Activated CD8-positive, alpha-beta T cell treated with anti-CD3 and anti-CD28 coated beads, Interleukin-2, amount 10 ng/mL, durations not matched to agents 7 days and 5 days (primary cell): ENCODE measurements at regions not wholly inside any gene's neighbourhood (a gene's known extent, or its start where the extent isn't known, plus 50 kb on each side); places are given as distances from the start of the nearest gene placed in this dataset.

Experiments
- ATAC-seq: fragments of 150-1000 bp; cut with Tn5 transposase; one replicate; pipeline ENCODE4 v1.10.0; 2021; ENCODE audit warnings: moderate library complexity
- CTCF ChIA-PET: fragments of 350-600 bp; sonication (Branson Sonifier 250); formaldehyde crosslinking; loops from one replicate; lab custom pipeline; 2021; ENCODE audit warnings: antibody characterized with exemption; lab: Charles Lee
- POLR2A ChIA-PET: fragments of 350-600 bp; sonication (Branson Sonifier 250); formaldehyde crosslinking; loops from one replicate; lab custom pipeline; 2021; ENCODE audit warnings: antibody characterized with exemption; lab: Charles Lee
- DNase-seq: peaks from one replicate; pipeline ENCODE4 v3.0.0-alpha.2; 2020
- H3K27ac Mint-ChIP-seq: one replicate; pipeline ENCODE4 v1.8.0; 2021; ENCODE audit warnings: mild to moderate bottlenecking, mixed read lengths
- H3K27me3 Mint-ChIP-seq: one replicate; pipeline ENCODE4 v1.8.0; 2021; ENCODE audit warnings: low read depth, mixed read lengths
- H3K36me3 Mint-ChIP-seq: one replicate; pipeline ENCODE4 v1.8.0; 2021; ENCODE audit warnings: low read depth, mixed read lengths
- H3K4me1 Mint-ChIP-seq: one replicate; pipeline ENCODE4 v1.8.0; 2021; ENCODE audit warnings: low read depth, mixed read lengths
- H3K4me3 Mint-ChIP-seq: one replicate; pipeline ENCODE4 v1.8.0; 2021; ENCODE audit warnings: mild to moderate bottlenecking, mixed read lengths
- H3K9me3 Mint-ChIP-seq: one replicate; pipeline ENCODE4 v1.8.0; 2022; ENCODE audit warnings: mixed read lengths; ENCODE audit not compliant: insufficient read depth

GRCh38 chrX:122890729-122891128 lies 293.3 kb upstream of the GRIA3 start:
- no peaks in the 10 kb centered on the region for H3K9me3 Mint-ChIP-seq
- DNase-seq: no peak
- no peaks in the 10 kb centered on the region for H3K4me1 Mint-ChIP-seq
- no peaks in the 10 kb centered on the region for H3K36me3 Mint-ChIP-seq
- ATAC-seq: no peak
- H3K27ac Mint-ChIP-seq: no peak overlapping the region
- H3K4me3 Mint-ChIP-seq: no peak overlapping the region
- CTCF ChIA-PET: no interaction called here
- no peaks in the 10 kb centered on the region for H3K27me3 Mint-ChIP-seq
- POLR2A ChIA-PET: no interaction called here

GRCh38 chrX:122906726-122907125 lies 277.4 kb upstream of the GRIA3 start:
- no peak overlapping the region for H3K4me3 Mint-ChIP-seq
- ATAC-seq (no peak), DNase-seq (no peak)
- ChIA-PET CTCF (no interaction called here), POLR2A (no interaction called here)
- H3K4me1 Mint-ChIP-seq: no peaks in the 10 kb centered on the region
- H3K27me3 Mint-ChIP-seq: no peaks in the 10 kb centered on the region
- H3K36me3 Mint-ChIP-seq: no peaks in the 10 kb centered on the region
- no peak overlapping the region for H3K27ac Mint-ChIP-seq
- H3K9me3 Mint-ChIP-seq: no peaks in the 10 kb centered on the region

GRCh38 chrX:122907375-122907774 lies 276.7 kb upstream of the GRIA3 start:
- Mint-ChIP-seq H3K36me3 (no peaks in the 10 kb centered on the region), H3K9me3 (no peaks in the 10 kb centered on the region), H3K4me1 (no peaks in the 10 kb centered on the region), H3K27me3 (no peaks in the 10 kb centered on the region), H3K27ac (no peak overlapping the region), H3K4me3 (no peak overlapping the region)
- CTCF ChIA-PET: no interaction called here
- DNase-seq: no peak
- POLR2A ChIA-PET: no interaction called here
- no peak for ATAC-seq

- ChIA-PET CTCF (no interaction called here), POLR2A (no interaction called here)
- no peak overlapping the region for H3K4me3 Mint-ChIP-seq
- DNase-seq (no peak), ATAC-seq (no peak)
- no peaks in the 10 kb centered on the region for H3K36me3 Mint-ChIP-seq
- H3K27ac Mint-ChIP-seq: no peak overlapping the region
- peaks cover 3% of the 10 kb centered on the region for H3K9me3 Mint-ChIP-seq
- no peaks in the 10 kb centered on the region for H3K4me1 Mint-ChIP-seq
- no peaks in the 10 kb centered on the region for H3K27me3 Mint-ChIP-seq
These were observed 273.4 kb upstream of the GRIA3 start for GRCh38 chrX:122910697-122911096.

- H3K4me1 Mint-ChIP-seq: no peaks in the 10 kb centered on the region
- H3K36me3 Mint-ChIP-seq: no peaks in the 10 kb centered on the region
- peaks cover 3% of the 10 kb centered on the region for H3K9me3 Mint-ChIP-seq
- no peak overlapping the region for H3K4me3 Mint-ChIP-seq
- ATAC-seq (no peak), DNase-seq (no peak)
- POLR2A ChIA-PET: interaction anchor here (0.6 kb wide), 1 partner anchor 549 kb away, joined by 3 read pairs; no protein-coding TSS in a partner anchor
- CTCF ChIA-PET: no interaction called here
- H3K27ac Mint-ChIP-seq: no peak overlapping the region
- H3K27me3 Mint-ChIP-seq: no peaks in the 10 kb centered on the region
These were observed 270.9 kb upstream of the GRIA3 start for GRCh38 chrX:122913134-122913533.

GRCh38 chrX:122913764-122914163 lies 270.3 kb upstream of the GRIA3 start:
- H3K27me3 Mint-ChIP-seq: no peaks in the 10 kb centered on the region
- no peak overlapping the region for H3K27ac Mint-ChIP-seq
- DNase-seq (no peak), ATAC-seq (no peak)
- POLR2A ChIA-PET: no interaction called here
- peaks cover 3% of the 10 kb centered on the region for H3K9me3 Mint-ChIP-seq
- no peak overlapping the region for H3K4me3 Mint-ChIP-seq
- H3K36me3 Mint-ChIP-seq: no peaks in the 10 kb centered on the region
- CTCF ChIA-PET: no interaction called here
- H3K4me1 Mint-ChIP-seq: no peaks in the 10 kb centered on the region

- peaks cover 3% of the 10 kb centered on the region for H3K9me3 Mint-ChIP-seq
- no peaks in the 10 kb centered on the region for H3K36me3 Mint-ChIP-seq
- H3K4me1 Mint-ChIP-seq: no peaks in the 10 kb centered on the region
- no peak overlapping the region for H3K27ac Mint-ChIP-seq
- no peak for ATAC-seq
- no peaks in the 10 kb centered on the region for H3K27me3 Mint-ChIP-seq
- POLR2A ChIA-PET: no interaction called here
- DNase-seq: no peak
- CTCF ChIA-PET: no interaction called here
- H3K4me3 Mint-ChIP-seq: no peak overlapping the region
These were observed 269.8 kb upstream of the GRIA3 start for GRCh38 chrX:122914256-122914655.

GRCh38 chrX:122934131-122934530 lies 249.9 kb upstream of the GRIA3 start:
- Mint-ChIP-seq H3K9me3 (no peaks in the 10 kb centered on the region), H3K36me3 (no peaks in the 10 kb centered on the region), H3K27ac (no peak overlapping the region), H3K27me3 (no peaks in the 10 kb centered on the region), H3K4me3 (no peak overlapping the region), H3K4me1 (no peaks in the 10 kb centered on the region)
- ChIA-PET POLR2A (no interaction called here), CTCF (no interaction called here)
- no peak for ATAC-seq
- no peak for DNase-seq

GRCh38 chrX:122940199-122940598 lies 243.9 kb upstream of the GRIA3 start:
- Mint-ChIP-seq H3K9me3 (no peaks in the 10 kb centered on the region), H3K27me3 (no peaks in the 10 kb centered on the region), H3K36me3 (no peaks in the 10 kb centered on the region), H3K4me3 (no peak overlapping the region), H3K4me1 (no peaks in the 10 kb centered on the region), H3K27ac (no peak overlapping the region)
- POLR2A ChIA-PET: no interaction called here
- CTCF ChIA-PET: no interaction called here
- DNase-seq (no peak), ATAC-seq (no peak)

- POLR2A ChIA-PET: no interaction called here
- DNase-seq (no peak), ATAC-seq (no peak)
- no peaks in the 10 kb centered on the region for H3K36me3 Mint-ChIP-seq
- CTCF ChIA-PET: no interaction called here
- H3K4me3 Mint-ChIP-seq: no peak overlapping the region
- H3K27me3 Mint-ChIP-seq: no peaks in the 10 kb centered on the region
- no peak overlapping the region for H3K27ac Mint-ChIP-seq
- H3K9me3 Mint-ChIP-seq: no peaks in the 10 kb centered on the region
- no peaks in the 10 kb centered on the region for H3K4me1 Mint-ChIP-seq
These were observed 242.3 kb upstream of the GRIA3 start for GRCh38 chrX:122941806-122942205.

- Mint-ChIP-seq H3K36me3 (no peaks in the 10 kb centered on the region), H3K27ac (no peak overlapping the region)
- CTCF ChIA-PET: no interaction called here
These were observed 240.2 kb upstream of the GRIA3 start for GRCh38 chrX:122943918-122944317.

GRCh38 chrX:122945328-122945727 lies 238.8 kb upstream of the GRIA3 start:
- POLR2A ChIA-PET: no interaction called here
- no peaks in the 10 kb centered on the region for H3K36me3 Mint-ChIP-seq
- no peak overlapping the region for H3K4me3 Mint-ChIP-seq
- no peaks in the 10 kb centered on the region for H3K9me3 Mint-ChIP-seq
- no peaks in the 10 kb centered on the region for H3K27me3 Mint-ChIP-seq
- CTCF ChIA-PET: no interaction called here
- no peak overlapping the region for H3K27ac Mint-ChIP-seq
- ATAC-seq: no peak
- no peaks in the 10 kb centered on the region for H3K4me1 Mint-ChIP-seq
- no peak for DNase-seq

More at GRCh38 chrX:122943918-122944317, 240.2 kb upstream of the GRIA3 start:
- H3K4me1 Mint-ChIP-seq: no peaks in the 10 kb centered on the region
- H3K27me3 Mint-ChIP-seq: no peaks in the 10 kb centered on the region
- no peaks in the 10 kb centered on the region for H3K9me3 Mint-ChIP-seq
- POLR2A ChIA-PET: no interaction called here
- H3K4me3 Mint-ChIP-seq: no peak overlapping the region
- no peak for DNase-seq
- no peak for ATAC-seq

- no peak overlapping the region for H3K27ac Mint-ChIP-seq
- no peaks in the 10 kb centered on the region for H3K4me1 Mint-ChIP-seq
- H3K27me3 Mint-ChIP-seq: no peaks in the 10 kb centered on the region
- ChIA-PET POLR2A (no interaction called here), CTCF (no interaction called here)
- no peak for DNase-seq
- no peak overlapping the region for H3K4me3 Mint-ChIP-seq
- ATAC-seq: no peak
- no peaks in the 10 kb centered on the region for H3K36me3 Mint-ChIP-seq
- H3K9me3 Mint-ChIP-seq: no peaks in the 10 kb centered on the region
These were observed 211.5 kb upstream of the GRIA3 start for GRCh38 chrX:122972604-122973003.
